ENCODE measurements at regions not wholly inside any gene's neighbourhood (a gene's known extent, or its start where the extent isn't known, plus 50 kb on each side); places are given as distances from the start of the nearest gene placed in this dataset.

DNA sequence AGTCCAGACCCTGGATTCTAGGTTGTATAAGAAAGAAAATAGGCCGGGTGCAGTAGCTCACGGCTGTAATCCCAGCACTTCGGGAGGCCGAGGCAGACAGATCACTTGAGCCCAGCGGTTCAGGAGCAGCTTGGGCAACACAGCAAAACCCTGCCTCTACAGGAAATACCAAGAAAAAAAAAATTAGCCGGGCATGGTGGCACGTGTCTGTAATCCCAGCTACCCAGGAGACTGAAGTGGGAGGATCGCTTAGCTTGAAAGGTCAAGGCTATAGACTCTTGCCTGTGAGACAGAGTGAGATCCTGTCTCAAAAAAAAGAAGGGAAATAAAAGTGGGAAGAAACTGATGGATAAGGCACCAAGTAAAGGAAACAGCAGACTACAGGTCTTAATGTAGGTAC, 287.9 kb upstream of the KLF14 start:
- H3K27ac ChIP-seq (ENCODE audit: extremely low read depth, low read depth, low read length), result no peak overlapping the region
- ChIA-PET POLR2A (no interaction called here), CTCF (interaction anchor here (0.6 to 1.1 kb wide), 3 partner anchors 17 to 129 kb away, joined by 3 to 4 read pairs (median 4); no protein-coding TSS in a partner anchor)
- no peaks in the 10 kb centered on the region for H3K36me3 ChIP-seq (ENCODE audit: control insufficient read depth in 2 of 2, insufficient read depth in 1 of 2, low read length in 2 of 2)
- no peaks in the 10 kb centered on the region for H3K4me1 ChIP-seq (ENCODE audit: control insufficient read depth, insufficient read depth, low read length)
- H3K4me3 ChIP-seq (ENCODE audit: low read depth, low read length), result no peak overlapping the region
- TF ChIP-seq ZNF548 (tag by site-specific recombination; IDR thresholded peaks at IDR 0.05), result no peak
- no peak for TF ChIP-seq ZNF449 (tag by site-specific recombination; IDR thresholded peaks at IDR 0.05)
- TF ChIP-seq ZNF335 (tag by site-specific recombination; conservative IDR thresholded peaks at IDR 0.05), result no peak
- TF ChIP-seq, protein P1, sequence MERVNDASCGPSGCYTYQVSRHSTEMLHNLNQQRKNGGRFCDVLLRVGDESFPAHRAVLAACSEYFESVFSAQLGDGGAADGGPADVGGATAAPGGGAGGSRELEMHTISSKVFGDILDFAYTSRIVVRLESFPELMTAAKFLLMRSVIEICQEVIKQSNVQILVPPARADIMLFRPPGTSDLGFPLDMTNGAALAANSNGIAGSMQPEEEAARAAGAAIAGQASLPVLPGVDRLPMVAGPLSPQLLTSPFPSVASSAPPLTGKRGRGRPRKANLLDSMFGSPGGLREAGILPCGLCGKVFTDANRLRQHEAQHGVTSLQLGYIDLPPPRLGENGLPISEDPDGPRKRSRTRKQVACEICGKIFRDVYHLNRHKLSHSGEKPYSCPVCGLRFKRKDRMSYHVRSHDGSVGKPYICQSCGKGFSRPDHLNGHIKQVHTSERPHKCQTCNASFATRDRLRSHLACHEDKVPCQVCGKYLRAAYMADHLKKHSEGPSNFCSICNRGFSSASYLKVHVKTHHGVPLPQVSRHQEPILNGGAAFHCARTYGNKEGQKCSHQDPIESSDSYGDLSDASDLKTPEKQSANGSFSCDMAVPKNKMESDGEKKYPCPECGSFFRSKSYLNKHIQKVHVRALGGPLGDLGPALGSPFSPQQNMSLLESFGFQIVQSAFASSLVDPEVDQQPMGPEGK (tag by site-specific recombination; IDR thresholded peaks at IDR 0.05), result no peak
- 0 out of 2 replicates have a peak, but pooled peaks have one; percentile 31 for TF ChIP-seq WT1 (tag by site-specific recombination; IDR thresholded peaks at IDR 0.05)
- H3K9me3 ChIP-seq (ENCODE audit: control insufficient read depth, insufficient read depth, low read depth, low read length), result no peaks in the 10 kb centered on the region

DNA sequence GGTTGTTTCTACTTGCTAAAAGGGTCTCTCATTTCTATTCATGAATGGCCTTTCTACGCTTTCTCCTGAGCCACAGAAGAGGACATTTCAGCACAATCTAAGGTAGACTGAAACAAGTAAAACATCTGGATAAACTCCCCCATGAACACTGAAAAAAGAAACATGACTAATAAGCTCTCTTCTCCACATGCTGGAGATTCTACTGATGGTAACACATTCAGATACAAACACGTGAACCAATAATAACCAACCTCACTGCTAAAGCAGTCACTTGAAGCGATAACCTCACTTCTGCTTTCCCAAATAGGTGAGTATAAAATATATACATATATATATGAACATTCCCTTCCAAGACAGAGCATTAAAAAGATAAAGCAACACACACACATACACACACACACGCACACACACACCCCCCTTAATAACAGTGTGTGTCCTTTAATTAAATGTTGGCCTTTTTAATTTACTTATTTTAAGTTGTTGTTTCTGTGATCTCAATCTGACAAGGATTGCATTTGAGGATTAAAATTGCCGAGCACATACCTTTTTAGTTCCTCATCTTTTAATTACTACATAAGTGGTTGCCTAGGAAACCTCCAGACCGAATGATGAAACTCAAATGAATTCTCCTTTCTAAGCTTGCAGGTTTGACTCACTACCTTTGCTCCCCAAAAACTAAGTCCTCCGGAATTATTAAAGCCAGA, 292.4 kb upstream of the KLF14 start:
- ChIA-PET CTCF (interaction anchor here (0.7 to 1.5 kb wide), 4 partner anchors 14 to 131 kb away, joined by 3 to 5 read pairs (median 4); no protein-coding TSS in a partner anchor), POLR2A (no interaction called here)
- Histone ChIP-seq H3K4me1 (ENCODE audit: control insufficient read depth, insufficient read depth, low read length) (no peaks in the 10 kb centered on the region), H3K36me3 (ENCODE audit: control insufficient read depth in 2 of 2, insufficient read depth in 1 of 2, low read length in 2 of 2) (no peaks in the 10 kb centered on the region), H3K27ac (ENCODE audit: extremely low read depth, low read depth, low read length) (no peak overlapping the region), H3K9me3 (ENCODE audit: control insufficient read depth, insufficient read depth, low read depth, low read length) (no peaks in the 10 kb centered on the region), H3K4me3 (ENCODE audit: low read depth, low read length) (no peak overlapping the region)
- TF ChIP-seq SP7 (tag by site-specific recombination; IDR thresholded peaks at IDR 0.05) (0 out of 2 replicates have a peak, but pooled peaks have one; percentile 10), ZNF302 (tag by site-specific recombination; IDR thresholded peaks at IDR 0.05; ENCODE audit: low read depth) (no peak)
- TF ChIP-seq, protein P2, sequence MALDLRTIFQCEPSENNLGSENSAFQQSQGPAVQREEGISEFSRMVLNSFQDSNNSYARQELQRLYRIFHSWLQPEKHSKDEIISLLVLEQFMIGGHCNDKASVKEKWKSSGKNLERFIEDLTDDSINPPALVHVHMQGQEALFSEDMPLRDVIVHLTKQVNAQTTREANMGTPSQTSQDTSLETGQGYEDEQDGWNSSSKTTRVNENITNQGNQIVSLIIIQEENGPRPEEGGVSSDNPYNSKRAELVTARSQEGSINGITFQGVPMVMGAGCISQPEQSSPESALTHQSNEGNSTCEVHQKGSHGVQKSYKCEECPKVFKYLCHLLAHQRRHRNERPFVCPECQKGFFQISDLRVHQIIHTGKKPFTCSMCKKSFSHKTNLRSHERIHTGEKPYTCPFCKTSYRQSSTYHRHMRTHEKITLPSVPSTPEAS (tag by site-specific recombination; IDR thresholded peaks at IDR 0.05), result 0 out of 2 replicates have a peak, but pooled peaks have one; percentile 18

- Histone ChIP-seq H3K9me3 (ENCODE audit: control insufficient read depth, insufficient read depth, low read depth, low read length) (no peaks in the 10 kb centered on the region), H3K4me3 (ENCODE audit: low read depth, low read length) (no peak overlapping the region), H3K36me3 (ENCODE audit: control insufficient read depth in 2 of 2, insufficient read depth in 1 of 2, low read length in 2 of 2) (no peaks in the 10 kb centered on the region), H3K4me1 (ENCODE audit: control insufficient read depth, insufficient read depth, low read length) (no peaks in the 10 kb centered on the region), H3K27ac (ENCODE audit: extremely low read depth, low read depth, low read length) (no peak overlapping the region)
- ChIA-PET POLR2A (no interaction called here), CTCF (interaction anchor here (0.7 to 2.3 kb wide), 5 partner anchors 45 to 132 kb away, joined by 3 to 14 read pairs (median 5); no protein-coding TSS in a partner anchor)
- TF ChIP-seq ZNF626 (tag by site-specific recombination; IDR thresholded peaks at IDR 0.05) (no peak), ZNF658 (tag by site-specific recombination; IDR thresholded peaks at IDR 0.05) (no peak), MEIS1 (CRISPR knock-in tag; IDR thresholded peaks at IDR 0.05; ENCODE audit: borderline replicate concordance) (no peak), ZNF791 (tag by site-specific recombination; IDR thresholded peaks at IDR 0.05) (no peak), ZNF529 (tag by site-specific recombination; IDR thresholded peaks at IDR 0.05; ENCODE audit: insufficient replicate concordance) (no peak), ZBTB17 (tag by site-specific recombination; IDR thresholded peaks at IDR 0.05) (peak; percentile 67; the same call in 1 of the 2 replicates), ZNF514 (tag by site-specific recombination; IDR thresholded peaks at IDR 0.05) (no peak), ZNF629 (tag by site-specific recombination; IDR thresholded peaks at IDR 0.05) (peak; percentile 40; the same call in 1 of the 2 replicates), ZNF266 (tag by site-specific recombination; IDR thresholded peaks at IDR 0.05; ENCODE audit: low read depth) (no peak), ZNF707 (tag by site-specific recombination; IDR thresholded peaks at IDR 0.05) (no peak), ZNF16 (tag by site-specific recombination; IDR thresholded peaks at IDR 0.05; ENCODE audit: low read depth) (no peak), ZNF311 (tag by site-specific recombination; IDR thresholded peaks at IDR 0.05; ENCODE audit: borderline replicate concordance) (no peak), ZNF155 (tag by site-specific recombination; IDR thresholded peaks at IDR 0.05) (no peak), HOXC10 (CRISPR knock-in tag; IDR thresholded peaks at IDR 0.05) (no peak), REST (tag by site-specific recombination; IDR thresholded peaks at IDR 0.05) (no peak)
These were observed 293.3 kb upstream of the KLF14 start for GRCh38 chr7:131027287-131027773.

All from HEK293 (cell line).